SK-N-SH (cell line): ENCODE measurements at regions not wholly inside any gene's neighbourhood (a gene's known extent, or its start where the extent isn't known, plus 50 kb on each side); places are given as distances from the start of the nearest gene placed in this dataset.

Experiments used
- CHD2 ChIP-seq: fragments of 150-350 bp; IDR thresholded peaks from 2 replicates; pipeline ENCODE4 v1.6.1; 2018; ENCODE audit warnings: low read length; ENCODE audit not compliant: partially characterized antibody
- EP300 ChIP-seq, 2 experiments: IDR thresholded peaks; 2 replicates each; pipeline versions ENCODE4 v1.4.0 to v1.6.1; 2012; ENCODE audit warnings: borderline replicate concordance in 1 of 2, low read depth in 1 of 2, low read length in 1 of 2
- JUND ChIP-seq: IDR thresholded peaks from 2 replicates; pipeline ENCODE4 v1.4.0; 2012
- MEF2A ChIP-seq: IDR thresholded peaks from 2 replicates; pipeline ENCODE4 v1.4.0; 2012; ENCODE audit warnings: low read depth, borderline replicate concordance
- POLR2AphosphoS5 ChIP-seq: IDR thresholded peaks from 2 replicates; pipeline ENCODE4 v1.6.1; 2012; ENCODE audit warnings: low read depth, low read length
- RFX5 ChIP-seq: IDR thresholded peaks from 2 replicates; pipeline ENCODE4 v1.6.1; 2012; ENCODE audit warnings: mild to moderate bottlenecking, improper control_type of control experiment, low read length
- SIN3A ChIP-seq: IDR thresholded peaks from 2 replicates; pipeline ENCODE4 v1.6.1; 2012; ENCODE audit warnings: low read depth, mild to moderate bottlenecking, low read length, moderate library complexity, borderline replicate concordance
- TF ChIP-seq, protein P1 (sequence below): fragments of 200-600 bp; sonication (generic); IDR thresholded peaks from 2 replicates; pipeline ENCODE4 v1.6.1; 2017; ENCODE audit warnings: antibody characterized with exemption, mild to moderate bottlenecking, moderate library complexity
- TF ChIP-seq, protein P2 (sequence below): fragments of 150-350 bp; IDR thresholded peaks from 2 replicates; pipeline ENCODE4 v1.6.1; 2017; ENCODE audit warnings: antibody characterized with exemption, low read length, low read depth, borderline replicate concordance

DNA sequence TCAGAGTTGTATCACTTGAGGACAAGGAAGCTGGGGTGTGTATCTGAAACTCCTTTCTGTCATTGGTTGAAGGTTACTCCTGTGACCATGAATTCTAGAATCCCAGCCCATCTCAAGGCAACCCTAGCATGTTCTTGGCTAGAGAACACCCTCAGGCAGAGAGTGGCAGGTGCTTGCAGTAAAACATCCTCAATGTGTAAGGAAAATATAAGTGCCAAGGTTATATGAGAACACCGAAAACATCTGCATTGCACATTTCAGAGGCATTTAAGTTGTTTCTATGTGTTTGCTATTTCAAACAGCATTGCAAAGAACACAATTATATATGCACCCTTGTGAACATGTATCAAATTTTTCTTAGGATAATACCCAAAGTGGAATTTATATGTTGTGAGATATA is 471.9 kb downstream of the USP25 start:
- TF ChIP-seq, protein P1, sequence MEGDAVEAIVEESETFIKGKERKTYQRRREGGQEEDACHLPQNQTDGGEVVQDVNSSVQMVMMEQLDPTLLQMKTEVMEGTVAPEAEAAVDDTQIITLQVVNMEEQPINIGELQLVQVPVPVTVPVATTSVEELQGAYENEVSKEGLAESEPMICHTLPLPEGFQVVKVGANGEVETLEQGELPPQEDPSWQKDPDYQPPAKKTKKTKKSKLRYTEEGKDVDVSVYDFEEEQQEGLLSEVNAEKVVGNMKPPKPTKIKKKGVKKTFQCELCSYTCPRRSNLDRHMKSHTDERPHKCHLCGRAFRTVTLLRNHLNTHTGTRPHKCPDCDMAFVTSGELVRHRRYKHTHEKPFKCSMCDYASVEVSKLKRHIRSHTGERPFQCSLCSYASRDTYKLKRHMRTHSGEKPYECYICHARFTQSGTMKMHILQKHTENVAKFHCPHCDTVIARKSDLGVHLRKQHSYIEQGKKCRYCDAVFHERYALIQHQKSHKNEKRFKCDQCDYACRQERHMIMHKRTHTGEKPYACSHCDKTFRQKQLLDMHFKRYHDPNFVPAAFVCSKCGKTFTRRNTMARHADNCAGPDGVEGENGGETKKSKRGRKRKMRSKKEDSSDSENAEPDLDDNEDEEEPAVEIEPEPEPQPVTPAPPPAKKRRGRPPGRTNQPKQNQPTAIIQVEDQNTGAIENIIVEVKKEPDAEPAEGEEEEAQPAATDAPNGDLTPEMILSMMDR: no peak
- TF ChIP-seq EP300 (IDR thresholded peaks at IDR 0.05; ENCODE audit: borderline replicate concordance in 1 of 2, low read depth in 1 of 2, low read length in 1 of 2): no peak
- TF ChIP-seq POLR2AphosphoS5: no peak
- TF ChIP-seq, protein P2, sequence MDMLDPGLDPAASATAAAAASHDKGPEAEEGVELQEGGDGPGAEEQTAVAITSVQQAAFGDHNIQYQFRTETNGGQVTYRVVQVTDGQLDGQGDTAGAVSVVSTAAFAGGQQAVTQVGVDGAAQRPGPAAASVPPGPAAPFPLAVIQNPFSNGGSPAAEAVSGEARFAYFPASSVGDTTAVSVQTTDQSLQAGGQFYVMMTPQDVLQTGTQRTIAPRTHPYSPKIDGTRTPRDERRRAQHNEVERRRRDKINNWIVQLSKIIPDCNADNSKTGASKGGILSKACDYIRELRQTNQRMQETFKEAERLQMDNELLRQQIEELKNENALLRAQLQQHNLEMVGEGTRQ: no peak
- no peak for TF ChIP-seq CHD2
- no peak for TF ChIP-seq JUND
- no peak for TF ChIP-seq RFX5
- TF ChIP-seq MEF2A: no peak
- no peak for TF ChIP-seq SIN3A
